Ovary (tissue), 7 donors: ENCODE measurements at regions not wholly inside any gene's neighbourhood (a gene's known extent, or its start where the extent isn't known, plus 50 kb on each side); places are given as distances from the start of the nearest gene placed in this dataset.

Source experiments
- DNase-seq, 5 donors: peaks; one replicate each; pipeline ENCODE4 v3.0.0-alpha.2; 2019 to 2020
- H3K27ac ChIP-seq, 2 donors: fragments of 200-600 bp; one replicate each; pipeline versions ENCODE4 v1.5.1 to v1.8.0; 2019 to 2022
- H3K27me3 ChIP-seq: fragments of 200-600 bp; one replicate; pipeline ENCODE4 v1.8.0; 2022
- H3K36me3 ChIP-seq: fragments of 200-600 bp; sonication (generic); one replicate; pipeline ENCODE4 v1.5.1; 2019
- H3K4me1 ChIP-seq: one replicate; pipeline ENCODE4 v1.8.1; 2013; ENCODE audit warnings: mild to moderate bottlenecking, moderate library complexity; ENCODE audit not compliant: insufficient read depth
- H3K4me3 ChIP-seq: fragments of 200-600 bp; sonication (generic); one replicate; pipeline ENCODE4 v1.5.1; 2017
- H3K9me3 ChIP-seq, 2 donors: fragments of 200-600 bp in 1 of 2; sonication (generic) in 1 of 2; one replicate each; pipeline versions ENCODE4 v1.5.1 to v1.8.1; 2013 to 2019; ENCODE audit warnings: mild to moderate bottlenecking in 1 of 2, moderate library complexity in 1 of 2
- EP300 ChIP-seq: sonication (generic); formaldehyde crosslinking; IDR thresholded peaks from one replicate; pipeline ENCODE4 v1.6.1; 2017; ENCODE audit warnings: antibody characterized with exemption
- POLR2A ChIP-seq: fragments of 450-650 bp; IDR thresholded peaks from one replicate; pipeline ENCODE4 v1.6.1; 2017; ENCODE audit warnings: antibody characterized with exemption, mild to moderate bottlenecking, moderate library complexity
- WGBS, 3 donors: extraction: QIAGEN DNeasy Blood & Tissue Kit in 1 of 3; methylation state at CpG; one replicate each; pipeline versions ENCODE4 v1.1.5 to v1.1.7; 2013 to 2017; 5-methylcytosine and 5-hydroxymethylcytosine counted together
- intact Hi-C, 4 donors: fragments of 100-400 bp; cut with DNase I; formaldehyde crosslinking; loops; one replicate each; pipeline versions ENCODE4 v1.11.0 to v1.15.1; 2022 to 2023
- TF ChIP-seq, protein P1 (sequence below), 3 donors: fragments of 450-650 bp in 2 of 3; fragments of 200-600 bp in 1 of 3; IDR thresholded peaks; one replicate each; pipeline versions ENCODE4 v1.5.1 to v1.8.0; 2016 to 2022; ENCODE audit warnings: antibody characterized with exemption in 3 of 3, mild to moderate bottlenecking in 1 of 3
- donor health status: DM: no; HTN: no; CAD: no; lungs with moderate emphysema.
- donor health status: DM: no; HTN: no; CAD: no.
- donor health status: Bipolar disorder and iron deficiency.
- donor health status: DM: no; HTN: no; CAD: no.
- donor health status: DM: yes; HTN: yes; CAD: no.

DNA sequence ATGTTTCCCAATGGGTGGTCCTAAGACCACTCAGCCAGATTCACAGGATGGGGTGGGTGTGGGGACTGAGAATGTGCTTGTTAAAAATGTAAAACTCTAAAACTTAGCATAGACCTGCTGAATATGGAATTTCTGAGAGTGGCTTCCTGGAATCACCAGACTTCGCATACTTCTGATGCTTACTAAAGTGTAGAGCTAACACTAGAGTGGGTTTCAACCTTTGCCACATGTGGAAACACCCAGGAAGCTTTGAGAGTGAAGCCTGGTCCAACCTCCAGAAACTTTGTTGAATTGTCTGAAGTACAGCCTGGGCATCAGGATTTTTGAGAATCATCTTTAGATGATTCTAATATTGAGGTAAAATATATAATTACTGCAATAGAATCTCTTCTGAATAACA, 167.8 kb upstream of the EDNRA start:
- H3K27ac ChIP-seq = no peak overlapping the region
- H3K4me1 ChIP-seq = peaks cover 4% of the 10 kb centered on the region
- intact Hi-C loops = no loop called here
- H3K36me3 ChIP-seq = no peaks in the 10 kb centered on the region
- H3K4me3 ChIP-seq = no peak overlapping the region
- no peaks in the 10 kb centered on the region for H3K27me3 ChIP-seq
- WGBS, 3 donors = 96 to 98% (median 97%) methylated on average over 1 of the region's 1 CpG
- TF ChIP-seq POLR2A (no peak), EP300 (no peak)
- TF ChIP-seq, protein P1, sequence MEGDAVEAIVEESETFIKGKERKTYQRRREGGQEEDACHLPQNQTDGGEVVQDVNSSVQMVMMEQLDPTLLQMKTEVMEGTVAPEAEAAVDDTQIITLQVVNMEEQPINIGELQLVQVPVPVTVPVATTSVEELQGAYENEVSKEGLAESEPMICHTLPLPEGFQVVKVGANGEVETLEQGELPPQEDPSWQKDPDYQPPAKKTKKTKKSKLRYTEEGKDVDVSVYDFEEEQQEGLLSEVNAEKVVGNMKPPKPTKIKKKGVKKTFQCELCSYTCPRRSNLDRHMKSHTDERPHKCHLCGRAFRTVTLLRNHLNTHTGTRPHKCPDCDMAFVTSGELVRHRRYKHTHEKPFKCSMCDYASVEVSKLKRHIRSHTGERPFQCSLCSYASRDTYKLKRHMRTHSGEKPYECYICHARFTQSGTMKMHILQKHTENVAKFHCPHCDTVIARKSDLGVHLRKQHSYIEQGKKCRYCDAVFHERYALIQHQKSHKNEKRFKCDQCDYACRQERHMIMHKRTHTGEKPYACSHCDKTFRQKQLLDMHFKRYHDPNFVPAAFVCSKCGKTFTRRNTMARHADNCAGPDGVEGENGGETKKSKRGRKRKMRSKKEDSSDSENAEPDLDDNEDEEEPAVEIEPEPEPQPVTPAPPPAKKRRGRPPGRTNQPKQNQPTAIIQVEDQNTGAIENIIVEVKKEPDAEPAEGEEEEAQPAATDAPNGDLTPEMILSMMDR (IDR thresholded peaks at IDR 0.05) = no peak
- H3K9me3 ChIP-seq = no peaks in the 10 kb centered on the region
- DNase-seq = no peak

DNA sequence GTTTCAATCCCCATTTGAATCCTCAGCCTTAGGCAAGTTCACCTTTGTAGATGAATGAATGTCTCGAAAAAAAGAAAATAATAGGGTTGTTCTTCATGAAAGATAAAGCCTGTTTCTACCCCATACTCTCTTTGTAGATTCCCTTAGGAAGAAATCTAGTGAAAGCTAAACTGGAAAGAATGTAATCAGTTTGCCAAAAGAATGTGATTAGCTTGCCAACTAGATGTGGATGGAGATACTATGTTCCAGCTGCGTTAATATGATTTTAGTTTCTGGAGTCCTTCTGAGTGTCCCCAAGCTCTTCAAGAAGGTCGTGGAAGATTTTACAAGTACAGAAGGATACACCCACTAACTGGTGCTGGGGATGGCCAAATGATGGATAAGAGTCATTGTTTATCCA, 162.3 kb upstream of the EDNRA start:
- Histone ChIP-seq H3K36me3 (no peaks in the 10 kb centered on the region), H3K4me1 (no peaks in the 10 kb centered on the region), H3K27me3 (no peaks in the 10 kb centered on the region), H3K4me3 (no peak overlapping the region), H3K9me3 (no peaks in the 10 kb centered on the region), H3K27ac (no peak overlapping the region)
- 47 to 55% (median 50%) methylated on average over 3 of the region's 3 CpGs for WGBS, 3 donors
- DNase-seq = no peak
- TF ChIP-seq POLR2A (no peak), EP300 (no peak)
- TF ChIP-seq, protein P1 (IDR thresholded peaks at IDR 0.05) = no peak
- intact Hi-C loops = no loop called here

DNA sequence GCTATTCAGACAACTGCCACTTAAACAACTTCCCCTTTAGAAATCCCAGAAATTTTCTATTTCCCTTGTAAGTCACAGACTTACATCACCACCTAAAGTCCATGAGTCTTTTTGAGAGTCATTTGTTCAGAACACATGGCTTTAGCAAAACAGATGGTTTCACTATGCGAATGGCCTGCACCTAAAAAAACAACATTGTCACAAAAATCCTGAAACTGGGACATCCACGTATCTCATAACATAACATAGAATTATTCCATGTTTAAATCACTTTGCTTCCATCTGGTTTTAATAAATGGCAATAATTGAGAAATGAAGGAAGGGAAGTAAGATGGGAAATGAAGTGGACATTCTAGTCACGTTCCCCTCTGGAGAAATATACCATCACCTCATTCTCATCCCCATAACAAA, 155.3 kb upstream of the EDNRA start:
- Histone ChIP-seq H3K27ac (no peak overlapping the region), H3K4me3 (no peak overlapping the region), H3K36me3 (no peaks in the 10 kb centered on the region), H3K9me3 (no peaks in the 10 kb centered on the region), H3K4me1 (no peaks in the 10 kb centered on the region), H3K27me3 (no peaks in the 10 kb centered on the region)
- intact Hi-C loops = no loop called here
- DNase-seq = no peak
- 92 to 95% (median 94%) methylated on average over 3 of the region's 3 CpGs for WGBS, 3 donors
- TF ChIP-seq EP300 (no peak), POLR2A (no peak)
- TF ChIP-seq, protein P1 (IDR thresholded peaks at IDR 0.05) = no peak

DNA sequence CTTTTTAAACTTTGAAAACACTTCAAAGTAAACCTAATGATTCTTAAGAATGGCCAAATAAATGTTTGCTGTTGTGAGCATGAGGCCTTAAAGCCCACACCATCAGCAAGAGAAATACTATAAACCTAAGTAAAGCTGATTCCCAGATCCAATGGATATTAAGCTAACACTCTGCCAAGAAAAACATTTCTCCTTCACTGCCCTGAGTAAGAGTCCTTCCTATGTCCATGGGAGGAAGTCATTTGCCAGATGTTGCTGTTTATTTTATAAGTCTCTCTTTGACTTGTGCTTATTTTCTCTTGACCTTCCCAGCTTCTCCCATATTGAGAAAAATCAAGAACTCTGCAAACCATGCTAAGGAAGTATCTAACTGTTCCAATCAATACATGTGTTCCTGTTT, 154.3 kb upstream of the EDNRA start:
- intact Hi-C loops = no loop called here
- no peak for DNase-seq
- H3K27me3 ChIP-seq = no peaks in the 10 kb centered on the region
- TF ChIP-seq EP300 (no peak), POLR2A (no peak)
- TF ChIP-seq, protein P1 (IDR thresholded peaks at IDR 0.05) = no peak
- no peaks in the 10 kb centered on the region for H3K4me1 ChIP-seq
- H3K27ac ChIP-seq = no peak overlapping the region
- no peaks in the 10 kb centered on the region for H3K36me3 ChIP-seq
- no peaks in the 10 kb centered on the region for H3K9me3 ChIP-seq
- H3K4me3 ChIP-seq = no peak overlapping the region

DNA sequence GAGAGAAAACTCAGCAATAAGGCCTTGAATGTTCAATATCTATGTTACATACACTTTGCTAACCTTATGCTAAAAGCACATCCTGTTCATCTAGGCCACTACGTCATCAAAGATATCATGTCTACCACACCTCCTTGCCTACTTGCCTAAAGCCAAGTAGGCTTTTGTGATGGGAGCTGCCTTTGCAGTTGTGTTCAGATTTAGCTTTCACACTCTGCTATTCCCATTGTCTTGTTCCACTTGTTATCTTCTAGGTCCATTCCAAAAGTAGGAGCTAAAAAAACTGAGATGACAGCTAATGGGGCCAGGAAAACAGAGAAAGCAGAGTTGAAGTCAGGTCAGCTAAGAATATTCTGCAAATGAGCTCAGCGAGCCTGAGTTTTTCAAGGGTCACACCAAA, 153.6 kb upstream of the EDNRA start:
- WGBS, 3 donors = 76 to 91% (median 81%) methylated on average over 2 of the region's 2 CpGs
- Histone ChIP-seq H3K9me3 (no peaks in the 10 kb centered on the region), H3K4me1 (no peaks in the 10 kb centered on the region), H3K36me3 (no peaks in the 10 kb centered on the region), H3K4me3 (no peak overlapping the region), H3K27me3 (no peaks in the 10 kb centered on the region), H3K27ac (no peak overlapping the region)
- TF ChIP-seq EP300 (no peak), POLR2A (no peak)
- TF ChIP-seq, protein P1 (IDR thresholded peaks at IDR 0.05) = no peak
- intact Hi-C loops = no loop called here
- DNase-seq = no peak
